H9 (cell line): ENCODE measurements at regions not wholly inside any gene's neighbourhood (a gene's known extent, or its start where the extent isn't known, plus 50 kb on each side); places are given as distances from the start of the nearest gene placed in this dataset.

Experiments used
- DNase-seq: peaks from one replicate; pipeline ENCODE4 v3.0.0-alpha.2; 2017
- H2AFZ ChIP-seq: one replicate; pipeline ENCODE4 v1.6.1; 2013; ENCODE audit warnings: mild to moderate bottlenecking, low read length, control low read depth, moderate library complexity
- H2AK5ac ChIP-seq: 2 replicates; pipeline ENCODE4 v1.6.1; 2013; ENCODE audit warnings: low read length, control low read depth, mixed read lengths; ENCODE audit not compliant: insufficient read length
- H2BK120ac ChIP-seq: one replicate; pipeline ENCODE4 v1.6.1; 2013; ENCODE audit warnings: low read depth, mild to moderate bottlenecking, low read length, control low read depth, inconsistent platforms; ENCODE audit not compliant: poor library complexity, severe bottlenecking
- H2BK12ac ChIP-seq: 2 replicates; pipeline ENCODE4 v1.6.1; 2013; ENCODE audit warnings: low read length, control low read depth, mixed read lengths, low read depth; ENCODE audit not compliant: insufficient read length
- H2BK15ac ChIP-seq: 2 replicates; pipeline ENCODE4 v1.6.1; 2013; ENCODE audit warnings: low read depth, low read length, control low read depth
- H2BK20ac ChIP-seq: one replicate; pipeline ENCODE4 v1.6.1; 2013; ENCODE audit warnings: low read depth, mild to moderate bottlenecking, low read length, control low read depth, inconsistent platforms; ENCODE audit not compliant: poor library complexity, severe bottlenecking
- H2BK5ac ChIP-seq: 2 replicates; pipeline ENCODE4 v1.6.1; 2013; ENCODE audit warnings: low read length, control low read depth, mixed read lengths; ENCODE audit not compliant: insufficient read length
- H3K14ac ChIP-seq: 2 replicates; pipeline ENCODE4 v1.6.1; 2013; ENCODE audit warnings: low read length, control low read depth; ENCODE audit not compliant: insufficient read depth
- H3K18ac ChIP-seq: 2 replicates; pipeline ENCODE4 v1.6.1; 2013; ENCODE audit warnings: low read depth, mild to moderate bottlenecking, mixed read lengths, low read length, control low read depth; ENCODE audit not compliant: insufficient read length
- H3K23ac ChIP-seq: 2 replicates; pipeline ENCODE4 v1.6.1; 2013; ENCODE audit warnings: low read length, control low read depth, mixed read lengths, low read depth; ENCODE audit not compliant: insufficient read length
- H3K23me2 ChIP-seq: 2 replicates; pipeline ENCODE4 v1.6.1; 2013; ENCODE audit warnings: low read depth, mild to moderate bottlenecking, mixed read lengths, low read length, control low read depth; ENCODE audit not compliant: insufficient read length, poor library complexity, severe bottlenecking
- H3K27ac ChIP-seq: 2 replicates; pipeline ENCODE4 v1.5.1; 2013; ENCODE audit warnings: low read length, control low read depth, mixed read lengths, low read depth; ENCODE audit not compliant: insufficient read length
- H3K27me3 ChIP-seq: 2 replicates; pipeline ENCODE4 v1.6.1; 2013; ENCODE audit warnings: low read length, control low read depth, inconsistent platforms; ENCODE audit not compliant: insufficient read depth
- H3K4ac ChIP-seq: 2 replicates; pipeline ENCODE4 v1.6.1; 2013; ENCODE audit warnings: low read depth, mild to moderate bottlenecking, control low read depth, inconsistent platforms, low read length, moderate library complexity
- H3K4me1 ChIP-seq: 2 replicates; pipeline ENCODE4 v1.6.1; 2013; ENCODE audit warnings: low read length, control low read depth, inconsistent platforms; ENCODE audit not compliant: insufficient read depth
- H3K4me2 ChIP-seq: 2 replicates; pipeline ENCODE4 v1.6.1; 2013; ENCODE audit warnings: low read length, control low read depth, mixed read lengths; ENCODE audit not compliant: insufficient read length, insufficient read depth
- H3K56ac ChIP-seq: 2 replicates; pipeline ENCODE4 v1.6.1; 2013; ENCODE audit warnings: low read depth, mild to moderate bottlenecking, mixed read lengths, low read length, control low read depth; ENCODE audit not compliant: insufficient read length
- H3K79me1 ChIP-seq: 2 replicates; pipeline ENCODE4 v1.6.1; 2013; ENCODE audit warnings: low read depth, mild to moderate bottlenecking, moderate library complexity, low read length, control low read depth, inconsistent platforms; ENCODE audit not compliant: insufficient read depth, poor library complexity, severe bottlenecking
- H3K79me2 ChIP-seq: 2 replicates; pipeline ENCODE4 v1.6.1; 2013; ENCODE audit warnings: low read length, control low read depth, inconsistent platforms; ENCODE audit not compliant: insufficient read depth
- H3K9ac ChIP-seq: 2 replicates; pipeline ENCODE4 v1.6.1; 2013; ENCODE audit warnings: low read length, control low read depth, mixed read lengths; ENCODE audit not compliant: insufficient read length; ENCODE audit errors: extremely low read depth
- H3K9me3 ChIP-seq: one replicate; pipeline ENCODE4 v1.6.1; 2013; ENCODE audit warnings: low read depth, low read length, inconsistent platforms; ENCODE audit not compliant: control insufficient read depth
- H3T11ph ChIP-seq: one replicate; pipeline ENCODE4 v1.6.1; 2013; ENCODE audit warnings: mild to moderate bottlenecking, low read length, control low read depth, inconsistent platforms
- H4K20me1 ChIP-seq: one replicate; pipeline ENCODE4 v1.6.1; 2013; ENCODE audit not compliant: control insufficient read depth, insufficient read length, insufficient read depth
- H4K5ac ChIP-seq: 2 replicates; pipeline ENCODE4 v1.6.1; 2013; ENCODE audit warnings: low read depth, mild to moderate bottlenecking, mixed read lengths, low read length, control low read depth; ENCODE audit not compliant: insufficient read length
- H4K8ac ChIP-seq: replicated peaks from 2 replicates; pipeline ENCODE4 v1.6.1; 2013; ENCODE audit warnings: low read length, control low read depth, mixed read lengths, low read depth; ENCODE audit not compliant: insufficient read length
- H4K91ac ChIP-seq: 2 replicates; pipeline ENCODE4 v1.6.1; 2013; ENCODE audit warnings: low read depth, mild to moderate bottlenecking, moderate library complexity, mixed read lengths, low read length, control low read depth; ENCODE audit not compliant: insufficient read length
- H3K27ac Mint-ChIP-seq, 3 experiments: 2 replicates in 2 of 3; 3 replicates in 1 of 3; pipeline ENCODE4 v1.8.0; 2020 to 2021; ENCODE audit warnings: mixed read lengths in 3 of 3, mild to moderate bottlenecking in 1 of 3, moderate library complexity in 1 of 3
- H3K27me3 Mint-ChIP-seq: 2 replicates; pipeline ENCODE4 v1.8.0; 2021; ENCODE audit warnings: low read depth, mild to moderate bottlenecking, moderate library complexity, mixed read lengths
- H3K36me3 Mint-ChIP-seq, 3 experiments: 2 replicates in 2 of 3; 3 replicates in 1 of 3; pipeline ENCODE4 v1.8.0; 2020 to 2021; ENCODE audit warnings: low read depth in 3 of 3, mixed read lengths in 3 of 3; ENCODE audit not compliant: insufficient read depth in 1 of 3
- H3K4me1 Mint-ChIP-seq, 2 experiments: 2 replicates each; pipeline ENCODE4 v1.8.0; 2020; ENCODE audit warnings: mixed read lengths in 2 of 2
- H3K4me3 Mint-ChIP-seq, 2 experiments: 2 replicates in 1 of 2; 3 replicates in 1 of 2; pipeline ENCODE4 v1.8.0; 2020 to 2021; ENCODE audit warnings: mild to moderate bottlenecking in 2 of 2, mixed read lengths in 2 of 2, moderate library complexity in 1 of 2
- H3K9me3 Mint-ChIP-seq, 2 experiments: 2 replicates in 1 of 2; 3 replicates in 1 of 2; pipeline ENCODE4 v1.8.0; 2020; ENCODE audit warnings: mild to moderate bottlenecking in 2 of 2, mixed read lengths in 2 of 2, moderate library complexity in 1 of 2
- WGBS: extraction: QIAGEN DNeasy Blood & Tissue Kit; methylation state at CpG from one replicate; pipeline ENCODE4 v1.1.7; 2013; ENCODE audit warnings: missing lambda C conversion rate, low lambda C conversion rate, mixed read lengths; ENCODE audit not compliant: insufficient read length; ENCODE audit errors: extremely low coverage; 5-methylcytosine and 5-hydroxymethylcytosine counted together
- TF ChIP-seq, protein P1 (sequence below): fragments of 200-600 bp; sonication (generic); conservative IDR thresholded peaks from 3 replicates; pipeline ENCODE4 v1.8.0; 2021; ENCODE audit warnings: antibody characterized with exemption, mild to moderate bottlenecking

DNA sequence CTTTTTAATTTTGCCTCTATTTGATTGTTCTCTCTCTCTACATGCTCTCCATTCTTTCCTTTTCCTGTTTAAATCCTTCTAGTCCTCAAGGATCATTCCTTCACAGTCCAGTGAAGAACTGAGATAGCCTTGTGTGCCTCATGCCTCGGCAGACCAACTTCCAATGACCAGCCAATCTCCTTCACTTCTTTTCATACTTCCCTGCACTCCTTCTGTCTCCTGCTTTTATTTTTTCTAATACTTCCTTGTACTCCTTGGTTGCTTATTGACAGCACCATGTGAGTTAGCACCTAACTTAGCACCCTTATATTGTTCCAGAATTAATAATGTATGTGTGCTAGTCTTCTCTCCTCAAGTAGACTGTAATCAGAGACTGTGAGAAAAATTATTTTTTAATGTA lies 246.8 kb downstream of the ADGRG6 start:
- TF ChIP-seq, protein P1, sequence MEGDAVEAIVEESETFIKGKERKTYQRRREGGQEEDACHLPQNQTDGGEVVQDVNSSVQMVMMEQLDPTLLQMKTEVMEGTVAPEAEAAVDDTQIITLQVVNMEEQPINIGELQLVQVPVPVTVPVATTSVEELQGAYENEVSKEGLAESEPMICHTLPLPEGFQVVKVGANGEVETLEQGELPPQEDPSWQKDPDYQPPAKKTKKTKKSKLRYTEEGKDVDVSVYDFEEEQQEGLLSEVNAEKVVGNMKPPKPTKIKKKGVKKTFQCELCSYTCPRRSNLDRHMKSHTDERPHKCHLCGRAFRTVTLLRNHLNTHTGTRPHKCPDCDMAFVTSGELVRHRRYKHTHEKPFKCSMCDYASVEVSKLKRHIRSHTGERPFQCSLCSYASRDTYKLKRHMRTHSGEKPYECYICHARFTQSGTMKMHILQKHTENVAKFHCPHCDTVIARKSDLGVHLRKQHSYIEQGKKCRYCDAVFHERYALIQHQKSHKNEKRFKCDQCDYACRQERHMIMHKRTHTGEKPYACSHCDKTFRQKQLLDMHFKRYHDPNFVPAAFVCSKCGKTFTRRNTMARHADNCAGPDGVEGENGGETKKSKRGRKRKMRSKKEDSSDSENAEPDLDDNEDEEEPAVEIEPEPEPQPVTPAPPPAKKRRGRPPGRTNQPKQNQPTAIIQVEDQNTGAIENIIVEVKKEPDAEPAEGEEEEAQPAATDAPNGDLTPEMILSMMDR: no peak
- Histone ChIP-seq H3K27me3 (no peaks in the 10 kb centered on the region), H2BK120ac (no peak overlapping the region), H4K91ac (no peak overlapping the region), H3K23me2 (no peaks in the 10 kb centered on the region), H4K5ac (no peak overlapping the region), H3K4me2 (no peak overlapping the region), H3K4me1 (peaks cover 3% of the 10 kb centered on the region; the same call in 1 of the 2 replicates), H4K20me1 (no peaks in the 10 kb centered on the region), H3K79me2 (no peaks in the 10 kb centered on the region), H3K4ac (no peak overlapping the region), H4K8ac (no peak overlapping the region), H3K56ac (no peak overlapping the region), H2BK15ac (no peak overlapping the region), H2BK12ac (no peak overlapping the region), H3K27ac (no peak overlapping the region), H3K14ac (no peak overlapping the region), H3K79me1 (no peaks in the 10 kb centered on the region), H3K9ac (no peak overlapping the region), H3K18ac (no peak overlapping the region), H2AFZ (no peak overlapping the region), H3K9me3 (no peaks in the 10 kb centered on the region), H3K23ac (no peak overlapping the region), H2BK5ac (no peak overlapping the region), H2AK5ac (no peak overlapping the region), H2BK20ac (no peak overlapping the region), H3T11ph (no peak overlapping the region)
- no peak overlapping the region for H3K27ac Mint-ChIP-seq
- no peak for DNase-seq
- H3K4me1 Mint-ChIP-seq: peaks cover 13 to 20% of the 10 kb centered on the region in 2 experiments
- no peaks in the 10 kb centered on the region for H3K36me3 Mint-ChIP-seq
- WGBS: no CpG with 5 or more reads among the region's 1 CpG
- no peak overlapping the region for H3K4me3 Mint-ChIP-seq
- no peaks in the 10 kb centered on the region; the same call in 1 of the 2 replicates for H3K27me3 Mint-ChIP-seq
- no peaks in the 10 kb centered on the region for H3K9me3 Mint-ChIP-seq
